Dermis microvascular lymphatic vessel endothelial cell (primary cell): ENCODE measurements at regions not wholly inside any gene's neighbourhood (a gene's known extent, or its start where the extent isn't known, plus 50 kb on each side); places are given as distances from the start of the nearest gene placed in this dataset.
A peak's percentile ranks its signal among the peaks of the same experiment; 100 is the strongest.
"Not testable (repeated sequence)": the region's sequence is repeated elsewhere in the genome, so short reads cannot be mapped to it uniquely, and the experiment has no call there.

Experiments used
- DNase-seq, 2 donors: peaks; one replicate each; pipeline versions ENCODE4 v3.0.0 to v3.0.0-alpha.2; 2010; ENCODE audit warnings: low read depth in 2 of 2

DNA sequence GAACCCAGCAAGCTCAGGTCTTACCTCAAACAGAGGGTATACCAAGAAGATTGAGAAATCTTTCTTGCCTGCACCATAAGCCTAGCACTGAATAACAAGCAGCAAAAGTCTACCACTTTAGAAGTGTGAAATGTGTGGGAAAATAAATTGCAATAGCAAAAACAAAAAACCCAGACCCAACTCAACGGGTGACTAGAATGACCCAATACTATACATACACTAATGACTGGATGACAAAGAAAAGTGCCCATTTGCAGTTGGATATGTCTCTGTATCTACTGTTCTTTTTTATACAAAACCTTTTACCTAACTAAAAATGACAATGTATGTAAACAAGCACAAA, 950.6 kb downstream of the TRIB2 start:
- DNase-seq, result no peak

GRCh38 chr2:13669607-13670006, 952.9 kb downstream of the TRIB2 start:
- DNase-seq, result no peak

GRCh38 chr2:13673821-13674220, 957.1 kb downstream of the TRIB2 start:
- DNase-seq, result not testable (repeated sequence)

- no peak for DNase-seq
These were observed 956.2 kb upstream of the LRATD1 start for GRCh38 chr2:13676269-13676668.

GRCh38 chr2:13681936-13682335, 950.6 kb upstream of the LRATD1 start:
- no peak for DNase-seq

GRCh38 chr2:13682540-13683272, 949.8 kb upstream of the LRATD1 start:
- DNase-seq, result peak in 1 of 2 donors; percentile 7

- DNase-seq, result no peak
These were observed 946.3 kb upstream of the LRATD1 start for GRCh38 chr2:13686262-13686661.

DNA sequence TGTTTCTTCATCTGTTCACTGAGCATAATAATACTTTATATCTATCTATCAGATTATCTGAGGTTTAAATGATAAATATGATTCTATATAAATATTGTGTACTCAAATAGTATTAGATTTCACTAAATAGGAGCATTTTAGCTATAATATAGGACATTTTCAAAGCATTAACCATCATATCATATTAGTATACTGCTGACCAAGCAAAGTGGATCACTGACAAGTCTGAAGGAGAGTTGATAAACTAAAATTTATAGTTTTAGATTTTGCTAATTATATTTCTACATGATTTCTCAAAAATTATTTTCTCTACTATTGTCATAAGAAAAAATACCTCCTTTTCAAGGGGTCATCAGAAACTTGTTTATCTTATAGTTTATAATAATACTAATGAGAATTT, 937.8 kb upstream of the LRATD1 start:
- DNase-seq, result no peak

DNA sequence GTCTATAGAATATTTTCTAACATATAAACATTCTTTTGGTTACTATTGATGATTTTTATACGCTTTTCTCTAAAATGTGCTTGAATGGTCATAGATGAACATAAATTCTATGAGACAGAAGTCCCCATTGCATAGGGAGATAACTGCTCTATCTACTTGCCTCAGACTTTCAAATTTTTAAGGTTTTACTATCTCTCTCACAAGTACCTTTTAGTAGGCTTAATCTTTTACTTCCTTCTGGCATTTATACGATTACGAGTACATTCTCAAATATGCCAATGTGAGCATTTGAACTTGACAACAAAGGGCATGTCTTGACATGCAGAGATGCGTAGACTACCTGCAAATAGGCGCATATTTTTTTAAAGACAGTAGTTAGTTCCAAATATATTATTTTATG, 935.9 kb upstream of the LRATD1 start:
- no peak for DNase-seq

DNA sequence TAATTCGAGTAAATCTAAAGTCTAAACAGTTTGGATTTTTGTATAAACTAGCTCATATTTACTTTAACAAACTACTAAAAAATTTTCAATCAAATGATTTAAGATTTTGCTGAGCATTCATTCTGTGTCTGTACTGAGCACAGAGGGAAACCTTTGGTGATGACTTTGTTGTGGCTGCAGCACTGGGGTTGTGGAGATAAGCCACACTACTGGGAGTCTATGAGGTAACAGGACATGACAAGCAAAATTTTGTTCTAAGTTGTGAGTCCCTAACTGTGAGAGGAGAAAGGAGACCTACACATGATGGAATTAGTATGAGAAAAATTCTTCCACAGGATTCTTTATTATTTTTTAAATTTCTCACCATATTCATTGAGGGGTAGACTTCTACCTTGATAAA, 933.7 kb upstream of the LRATD1 start:
- DNase-seq, result no peak

- not testable (repeated sequence) for DNase-seq
These were observed 932.6 kb upstream of the LRATD1 start for GRCh38 chr2:13699939-13700338.

GRCh38 chr2:13711154-13711553, 921.4 kb upstream of the LRATD1 start:
- DNase-seq, result no peak

DNA sequence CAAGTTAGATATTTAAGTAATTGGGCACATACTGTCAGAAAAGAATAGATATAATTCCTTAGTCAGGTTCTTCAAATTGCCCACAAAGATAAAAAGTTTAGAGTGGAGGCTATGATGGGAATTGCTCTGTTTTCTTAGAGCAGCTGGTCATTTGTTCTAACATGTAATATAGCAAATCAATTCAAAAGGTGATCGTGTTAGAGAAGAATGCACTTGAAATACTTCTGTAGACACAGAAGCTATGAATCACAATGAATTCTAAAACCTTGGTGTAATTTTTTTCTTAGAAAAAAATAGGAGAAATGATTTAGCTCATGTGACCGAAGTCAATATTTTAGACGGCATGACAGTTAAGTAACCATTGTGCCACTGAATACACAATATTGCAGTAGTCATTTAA, 918.1 kb upstream of the LRATD1 start:
- no peak for DNase-seq

DNA sequence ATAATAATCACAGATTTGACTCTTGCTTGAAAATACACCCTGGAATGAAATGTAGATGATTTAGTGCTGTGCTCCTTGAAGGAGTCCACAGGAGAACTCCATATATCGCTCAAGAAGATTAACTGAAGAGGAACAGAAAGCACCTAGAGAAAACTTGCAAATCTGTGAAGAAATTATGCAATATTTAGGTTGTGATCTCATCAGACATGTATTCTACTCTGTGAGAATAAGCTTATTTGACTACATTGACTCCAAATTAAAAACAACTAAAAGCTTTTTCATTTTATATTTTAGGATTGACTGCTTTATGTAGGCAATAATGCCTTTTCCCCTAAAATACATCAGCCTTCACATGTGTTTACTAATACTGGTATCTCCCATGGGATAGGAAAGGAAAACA, 906.6 kb upstream of the LRATD1 start:
- DNase-seq, result no peak

GRCh38 chr2:13745330-13745729, 887.2 kb upstream of the LRATD1 start:
- DNase-seq, result no peak

- no peak for DNase-seq
These were observed 880.6 kb upstream of the LRATD1 start for GRCh38 chr2:13751955-13752354.

DNA sequence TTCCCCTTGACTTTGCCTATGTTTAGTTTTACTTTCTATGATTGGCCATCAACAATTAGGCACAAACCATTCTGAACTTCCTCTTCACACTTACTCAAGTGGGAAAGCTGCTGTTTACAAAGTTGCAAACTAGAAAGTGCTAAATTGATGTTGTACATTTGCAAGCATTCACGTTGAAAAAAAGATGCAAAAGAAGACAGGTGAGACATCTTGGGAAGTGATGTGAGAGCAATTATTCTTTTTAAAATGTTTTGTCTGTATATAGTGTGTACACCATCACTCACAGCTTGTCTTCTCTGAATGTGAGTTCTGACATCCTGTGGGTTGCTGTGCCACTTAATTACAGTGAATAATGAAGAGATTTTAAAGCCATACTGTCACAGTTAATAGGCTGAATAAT, 874.1 kb upstream of the LRATD1 start:
- DNase-seq, result no peak

- no peak for DNase-seq
These were observed 864.2 kb upstream of the LRATD1 start for GRCh38 chr2:13768274-13768673.

DNA sequence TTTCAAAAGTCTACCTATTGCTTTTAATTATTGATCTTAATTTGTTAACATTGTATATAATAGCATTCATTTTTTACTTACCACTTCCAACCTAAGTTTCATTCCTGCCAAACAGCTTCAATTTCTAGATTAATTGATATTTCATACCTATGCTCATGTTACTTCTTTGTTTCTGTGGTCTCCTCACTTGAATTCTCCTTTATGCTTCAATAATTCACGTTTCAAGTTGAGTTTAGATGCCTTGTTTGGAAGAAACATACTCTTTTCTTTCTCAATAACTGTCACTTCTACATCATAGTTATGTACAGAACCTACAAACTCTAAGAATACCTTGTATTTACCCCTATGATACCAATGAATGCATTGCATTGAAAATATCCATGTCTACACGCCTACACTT, 862.2 kb upstream of the LRATD1 start:
- no peak for DNase-seq

DNA sequence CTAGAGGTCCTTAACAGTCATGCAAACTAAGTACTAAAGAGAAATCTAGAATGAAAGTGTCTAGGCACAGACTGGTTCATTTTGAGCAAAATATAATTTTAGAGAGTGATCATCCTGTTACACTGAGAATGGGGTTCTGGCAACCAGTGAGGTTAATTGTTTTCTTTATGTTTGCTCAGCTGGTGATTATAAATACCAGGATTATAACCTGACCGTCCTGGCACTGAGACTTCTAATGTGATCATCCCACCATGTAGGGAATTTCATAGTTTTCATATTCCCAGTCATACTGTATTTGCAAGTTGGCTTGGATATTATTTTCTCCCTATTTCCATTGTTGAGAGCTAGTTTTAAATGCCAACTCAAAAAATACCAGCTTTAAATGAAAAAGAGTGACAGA, 852.5 kb upstream of the LRATD1 start:
- DNase-seq, result no peak

DNA sequence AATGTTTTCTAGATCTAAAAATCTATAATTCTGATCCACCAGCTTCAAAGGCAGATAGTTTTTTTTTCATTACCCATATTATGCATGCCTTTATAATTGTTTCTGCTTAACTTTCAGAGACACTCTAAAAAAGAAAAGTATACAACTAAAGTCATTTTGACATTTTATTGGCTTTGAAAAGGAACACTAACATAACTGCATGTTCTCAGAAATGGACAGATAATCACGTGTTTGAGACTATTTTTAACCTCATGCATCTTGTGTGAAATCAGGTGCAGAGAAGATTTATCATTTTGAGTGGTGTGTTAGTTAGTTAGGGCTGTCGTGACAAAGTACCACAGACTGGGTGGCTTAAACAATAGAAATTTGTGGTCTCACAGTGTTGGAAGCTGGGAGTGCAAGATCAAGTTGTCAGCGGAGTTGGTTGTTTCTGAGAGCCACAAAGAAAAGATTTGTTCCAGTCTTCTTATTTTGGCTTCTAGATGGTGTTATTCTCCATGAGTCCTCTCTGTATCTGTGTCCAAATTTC, 841.4 kb upstream of the LRATD1 start:
- no peak for DNase-seq

GRCh38 chr2:13806539-13806938, 826.0 kb upstream of the LRATD1 start:
- DNase-seq, result no peak

DNA sequence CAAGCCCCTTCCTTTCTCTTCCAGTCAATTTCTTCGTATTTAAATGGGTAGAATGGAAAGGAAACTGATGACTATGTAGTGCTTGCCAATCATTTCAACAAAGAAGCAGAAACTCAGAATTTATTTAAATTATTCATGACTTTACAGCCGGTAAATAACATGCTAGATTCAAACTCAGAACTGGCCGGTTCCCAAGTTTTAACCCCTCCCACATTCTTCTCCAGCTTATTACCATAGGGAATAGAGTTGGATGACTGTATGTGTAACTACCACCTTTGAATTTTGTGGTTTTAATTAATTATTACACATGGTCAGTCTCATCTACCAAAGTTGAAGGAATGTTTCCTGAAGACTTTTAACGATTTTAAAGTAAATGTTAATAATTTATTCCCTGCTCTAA, 819.3 kb upstream of the LRATD1 start:
- no peak for DNase-seq

DNA sequence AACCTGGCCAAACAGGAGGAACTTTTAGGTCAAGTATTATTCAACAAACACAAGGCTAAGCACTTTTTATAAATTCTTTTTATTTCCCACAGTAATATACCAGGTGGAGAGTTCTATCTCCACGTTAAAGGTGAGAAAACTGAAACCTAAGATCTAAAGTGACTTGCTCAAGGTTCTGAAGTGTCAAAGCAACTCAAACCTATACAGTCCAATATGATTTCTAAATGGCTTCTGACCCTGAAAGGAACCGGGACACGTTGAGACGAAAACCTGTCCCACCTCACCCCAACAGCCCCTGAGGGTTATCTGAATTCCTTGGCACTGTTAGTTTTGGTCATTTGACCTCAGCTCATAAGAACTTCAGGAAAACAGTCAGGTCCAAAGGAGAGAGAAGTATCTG, 814.5 kb upstream of the LRATD1 start:
- no peak for DNase-seq
